GM21825 (cell line): ENCODE measurements at regions not wholly inside any gene's neighbourhood (a gene's known extent, or its start where the extent isn't known, plus 50 kb on each side); places are given as distances from the start of the nearest gene placed in this dataset.
"Not testable (repeated sequence)": the region's sequence is repeated elsewhere in the genome, so short reads cannot be mapped to it uniquely, and the experiment has no call there.

Source experiments
- ATAC-seq: cut with Tn5 transposase; IDR thresholded peaks from one replicate; pipeline ENCODE4 v1.9.1; 2021; ENCODE audit warnings: mild to moderate bottlenecking, moderate library complexity; ENCODE audit not compliant: unreplicated experiment

DNA sequence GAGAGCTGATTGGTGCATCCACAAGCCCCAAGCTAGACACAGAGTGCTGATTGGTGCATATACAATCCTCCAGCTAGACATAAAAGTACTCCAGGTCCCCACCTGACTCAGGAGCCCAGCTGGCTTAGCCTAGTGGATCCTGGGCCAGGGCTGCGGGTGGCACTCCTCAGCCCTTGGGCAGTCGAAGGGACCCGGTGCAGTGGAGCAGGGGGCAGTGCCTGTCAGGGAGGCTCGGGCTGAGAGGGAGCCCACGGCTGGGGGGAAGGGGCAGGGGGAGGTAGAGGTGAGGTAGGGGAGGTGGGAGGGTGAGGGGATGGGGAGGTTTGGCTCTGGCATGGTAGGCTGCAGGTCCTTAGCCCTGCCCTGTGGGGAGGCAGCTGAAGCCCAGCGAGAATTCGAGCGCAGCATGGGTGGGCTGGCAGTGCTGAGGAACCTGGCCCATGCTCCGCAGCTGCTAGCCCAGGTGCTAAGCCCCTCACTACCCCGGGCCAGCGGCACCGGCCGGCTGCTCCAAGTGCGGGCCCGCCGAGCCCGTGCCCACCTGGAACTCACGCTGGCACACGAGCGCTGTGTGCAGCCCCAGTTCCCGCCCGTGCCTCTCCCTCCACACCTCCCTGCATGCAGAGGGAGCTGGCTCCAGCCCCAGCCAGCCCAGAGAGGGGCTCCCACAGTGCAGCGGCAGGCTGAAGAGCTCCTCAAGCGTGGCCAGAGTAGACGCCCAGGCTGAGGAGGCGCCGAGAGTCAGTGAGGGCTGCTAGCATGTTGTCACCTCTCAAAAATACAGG is 742.8 kb downstream of the FAM181B start:
- ATAC-seq: no peak

DNA sequence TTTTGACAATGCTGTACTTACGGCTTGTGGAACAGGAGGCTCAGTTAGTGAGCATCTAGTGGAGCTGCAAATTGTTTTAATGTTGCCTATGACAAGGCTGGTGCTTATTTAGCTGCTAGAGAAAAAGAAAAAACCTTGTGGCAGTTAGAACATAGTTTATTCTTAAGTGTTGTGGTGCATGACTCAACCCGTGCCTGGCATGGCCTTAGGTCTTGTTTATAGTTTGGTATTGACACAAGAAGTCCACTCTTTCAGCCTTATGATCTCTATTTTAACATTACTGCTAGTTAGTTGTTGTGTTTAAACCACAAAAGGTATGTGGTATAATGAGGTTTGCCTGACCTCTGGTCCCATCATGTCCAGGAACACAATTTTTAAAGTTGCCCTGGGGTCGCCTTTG is 744.6 kb downstream of the FAM181B start:
- ATAC-seq: no peak

DNA sequence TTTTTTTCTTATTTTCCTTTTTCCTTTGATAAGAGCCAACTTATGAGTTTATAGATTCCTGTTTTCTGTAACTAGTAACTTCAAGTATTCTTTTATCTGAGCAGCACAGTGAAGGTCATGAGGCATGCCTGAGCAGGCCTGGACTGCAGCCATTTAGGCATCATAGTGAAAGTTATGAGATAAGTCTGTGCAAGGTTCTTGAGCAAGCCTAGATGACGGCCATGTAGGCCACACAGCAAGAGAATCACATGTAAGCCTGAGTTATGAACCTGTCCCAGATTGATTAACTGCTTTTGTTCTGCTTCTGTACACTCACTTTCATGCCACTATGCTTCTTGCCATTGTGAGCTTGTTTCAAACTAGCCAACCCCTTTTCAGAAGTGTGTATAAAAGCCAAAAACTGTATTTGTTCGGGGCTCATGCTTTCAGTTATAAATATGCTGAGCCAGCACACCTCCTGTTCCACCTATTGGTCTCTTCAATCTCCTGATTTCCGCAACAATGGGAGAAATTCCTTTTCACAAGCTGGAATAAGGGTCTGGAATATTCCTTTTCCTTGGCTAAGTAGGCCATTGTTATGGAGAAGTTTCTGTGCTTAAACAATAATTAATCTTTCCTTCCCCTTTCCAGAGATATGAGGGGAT is 745.7 kb downstream of the FAM181B start:
- ATAC-seq: no peak

DNA sequence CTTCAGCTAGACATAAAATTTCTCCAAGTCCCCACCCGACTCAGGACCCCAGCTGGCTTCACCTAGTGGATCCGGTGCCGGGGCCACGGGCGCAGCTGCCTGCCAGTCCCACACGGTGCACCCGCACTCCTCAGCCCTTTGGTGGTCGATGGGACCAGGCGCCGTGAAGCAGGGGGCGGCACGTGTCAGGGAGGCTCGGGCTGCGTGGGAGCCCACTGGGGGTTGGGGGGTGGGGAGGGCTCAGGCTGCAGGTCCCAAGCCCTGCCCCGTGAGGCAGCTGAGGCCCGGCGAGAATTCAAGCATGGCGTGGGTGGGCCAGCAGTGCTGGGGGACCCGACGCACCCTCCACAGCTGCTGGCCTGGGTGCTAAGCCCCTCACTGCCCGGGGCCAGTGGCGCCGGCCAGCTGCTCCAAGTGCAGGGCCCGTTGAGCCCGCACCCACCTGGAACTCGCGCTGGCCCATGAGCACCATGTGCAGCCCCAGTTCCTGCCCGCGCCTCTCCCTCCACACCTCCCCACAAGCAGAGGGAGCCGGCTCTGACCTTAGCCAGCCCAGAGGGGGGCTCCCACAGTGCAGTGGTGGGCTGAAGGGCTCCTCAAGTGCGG is 747.0 kb downstream of the FAM181B start:
- ATAC-seq: no peak

DNA sequence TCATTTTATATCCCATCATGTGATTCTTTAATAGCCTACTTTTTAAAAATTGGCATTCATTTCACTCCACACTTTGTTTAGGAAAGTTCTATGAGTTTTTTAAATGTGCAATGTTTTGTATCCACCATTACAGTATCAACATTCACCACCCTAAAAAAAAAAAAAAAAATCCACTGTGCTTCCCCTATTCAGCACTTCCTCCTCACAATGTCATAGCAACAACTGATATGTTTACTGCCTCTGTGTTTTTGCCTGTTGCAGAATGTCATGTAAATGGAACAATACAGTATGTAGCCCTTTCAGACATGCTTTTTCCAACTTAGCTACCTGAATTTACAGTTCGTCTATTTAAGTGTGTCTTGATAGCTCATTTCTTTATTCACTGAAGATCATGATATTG is 754.2 kb downstream of the FAM181B start:
- ATAC-seq: no peak

DNA sequence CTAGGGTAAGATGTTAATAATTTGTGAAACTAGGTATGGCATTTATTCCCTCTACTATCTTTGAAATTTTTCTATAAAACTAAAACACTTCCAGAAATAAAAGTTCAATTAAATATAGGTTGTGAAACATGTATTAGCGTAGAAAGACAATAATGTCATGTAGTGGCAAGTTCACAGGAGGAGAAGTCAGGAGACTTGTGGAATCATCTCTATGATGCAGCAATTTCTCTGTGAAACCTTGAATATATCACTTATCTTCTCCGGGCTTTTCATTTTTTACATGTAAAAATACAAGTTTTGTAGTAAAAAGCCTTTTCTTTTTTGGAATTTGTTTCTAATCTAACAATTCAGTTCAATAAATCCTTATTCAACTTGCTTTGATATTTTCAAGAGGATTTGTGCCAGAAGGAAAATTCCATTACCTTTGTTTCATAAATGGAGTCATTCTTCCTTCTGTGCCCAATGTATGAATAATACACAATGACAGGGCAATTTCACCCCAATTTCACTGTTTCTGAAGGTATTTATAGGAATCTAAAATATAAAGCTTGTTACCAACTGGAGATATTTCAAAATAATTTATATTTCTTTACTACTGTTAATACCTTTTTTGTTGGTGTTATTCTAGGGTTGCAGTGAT is 758.3 kb downstream of the FAM181B start:
- ATAC-seq: no peak

DNA sequence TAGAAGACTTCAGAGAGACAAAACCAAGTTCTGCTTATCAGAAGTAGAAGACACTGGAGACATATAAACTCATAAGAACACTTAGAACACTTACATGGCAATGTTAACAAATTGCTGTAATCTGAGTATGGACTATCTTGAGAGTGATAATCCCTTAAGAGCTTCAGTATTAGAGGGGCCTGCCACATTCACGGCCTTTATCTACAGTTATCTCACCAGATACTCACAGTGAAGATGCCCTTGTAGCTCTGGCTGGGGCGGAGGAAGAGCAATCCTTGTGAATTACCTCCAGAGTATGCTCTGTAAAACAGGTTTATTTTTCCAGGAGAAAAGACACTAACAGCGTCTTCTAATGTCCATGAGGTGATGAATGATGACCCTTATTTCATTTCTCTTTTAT is 762.8 kb downstream of the FAM181B start:
- ATAC-seq: no peak

DNA sequence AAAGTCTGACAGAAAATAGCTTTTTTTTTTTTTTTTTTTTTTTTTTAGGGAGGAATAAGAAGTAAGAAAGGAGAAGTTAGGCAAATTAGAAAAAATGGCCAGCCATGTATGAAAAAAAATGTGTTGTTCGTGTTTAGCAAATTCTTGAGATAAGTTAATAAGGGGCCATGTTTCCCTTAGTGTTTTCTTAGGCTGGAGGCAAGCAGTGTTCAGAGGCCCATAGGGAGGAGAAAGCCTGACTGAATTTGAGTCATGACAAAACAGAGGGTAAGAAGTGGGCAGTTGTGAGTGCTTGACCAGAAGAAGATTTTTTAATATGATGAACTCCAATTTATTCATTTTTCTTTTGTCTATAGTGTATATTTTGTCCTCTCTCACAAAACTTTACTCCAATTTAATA is 766.4 kb downstream of the FAM181B start:
- ATAC-seq: no peak

DNA sequence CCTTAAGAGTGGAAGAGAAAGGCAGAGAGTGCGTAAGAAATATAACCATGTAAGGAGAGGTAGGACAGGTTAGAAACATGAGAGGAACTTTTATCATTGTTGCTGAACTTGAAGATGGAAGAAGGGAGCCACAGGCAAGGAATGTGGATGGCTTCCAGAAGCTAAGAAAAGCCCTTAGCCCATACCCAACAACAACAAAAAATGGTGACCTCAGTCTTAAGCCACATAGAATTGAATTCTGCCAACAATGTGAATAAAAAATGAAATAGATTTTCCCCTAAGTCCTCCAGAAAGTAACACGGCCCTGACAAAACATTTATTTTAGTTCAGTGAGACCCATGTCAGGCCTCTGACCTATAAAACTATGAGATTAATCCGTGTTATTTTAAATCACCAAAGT is 767.3 kb downstream of the FAM181B start:
- ATAC-seq: no peak

DNA sequence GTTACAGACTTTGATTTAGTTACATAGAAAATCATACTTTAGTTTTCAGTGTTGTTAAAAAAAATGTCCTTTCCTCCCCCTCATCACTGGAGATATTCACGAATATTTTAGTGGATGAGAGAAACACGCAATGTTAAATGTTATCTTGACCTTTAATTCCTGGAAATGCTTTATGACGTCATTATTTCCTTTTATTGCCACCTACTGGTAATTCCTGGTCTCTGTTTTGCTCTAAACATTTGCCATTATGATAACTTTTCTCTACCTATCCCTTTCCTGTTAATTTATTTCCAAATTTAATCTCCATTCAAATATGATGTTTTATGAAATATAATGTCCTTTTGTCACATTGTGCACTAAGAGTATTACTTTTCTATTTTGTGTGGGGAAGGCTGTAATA is 770.6 kb downstream of the FAM181B start:
- ATAC-seq: no peak

DNA sequence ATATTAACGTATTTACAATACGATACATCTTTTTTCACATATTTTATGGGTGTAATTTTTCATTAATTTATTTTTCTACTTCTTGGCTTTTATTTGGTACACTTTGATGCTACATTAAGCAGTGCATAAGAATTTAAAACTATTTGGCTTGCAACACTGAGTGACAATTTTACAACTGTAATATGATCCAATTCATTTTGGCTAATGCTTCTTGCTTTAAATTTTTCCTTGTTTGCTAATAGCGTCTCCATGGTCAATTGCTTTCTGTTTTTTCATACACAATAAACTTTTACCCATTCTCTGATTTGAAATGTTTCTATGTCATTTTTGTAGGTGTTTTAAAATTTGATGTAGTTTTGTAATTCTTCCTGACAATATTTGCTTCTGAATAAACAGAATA is 773.2 kb downstream of the FAM181B start:
- no peak for ATAC-seq

DNA sequence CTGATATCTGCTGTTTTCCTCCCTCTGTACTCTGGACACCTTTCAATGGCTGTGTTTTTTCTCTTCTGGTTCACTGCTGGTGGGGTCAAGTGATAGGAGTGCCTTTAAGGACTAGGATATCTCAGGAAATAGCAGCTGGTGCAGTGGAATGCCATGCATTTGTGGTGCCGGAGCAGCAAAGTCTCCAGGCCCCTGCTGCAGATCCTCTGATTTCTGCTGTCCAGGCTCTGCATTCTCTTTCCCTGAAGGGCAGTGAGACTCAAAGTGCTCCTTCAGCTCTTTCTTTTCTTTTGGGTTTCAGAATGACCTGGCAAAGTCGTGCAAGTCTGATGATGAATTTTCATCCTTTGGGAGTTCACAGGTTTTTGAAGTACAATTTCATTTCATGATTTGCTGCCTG is 774.3 kb downstream of the FAM181B start:
- no peak for ATAC-seq

DNA sequence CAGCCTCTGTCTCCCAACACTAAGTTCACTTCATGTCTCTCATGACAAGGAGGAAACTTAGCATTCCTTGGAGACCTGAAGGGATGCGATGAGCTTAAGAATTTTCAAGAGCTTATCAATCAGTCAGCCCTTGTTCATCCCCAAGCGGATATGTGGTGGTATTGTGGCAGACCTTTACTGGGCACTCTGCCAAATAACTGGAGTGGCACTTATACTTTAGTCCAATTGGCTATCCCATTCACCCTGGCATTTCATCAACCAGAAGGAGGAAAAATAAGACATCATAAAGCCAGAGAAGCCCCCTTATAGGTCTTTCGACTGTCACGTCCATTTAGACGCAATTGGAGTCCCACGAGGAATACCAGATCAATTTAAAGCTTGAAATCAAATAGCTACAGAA is 779.4 kb downstream of the FAM181B start:
- ATAC-seq: not testable (repeated sequence)

DNA sequence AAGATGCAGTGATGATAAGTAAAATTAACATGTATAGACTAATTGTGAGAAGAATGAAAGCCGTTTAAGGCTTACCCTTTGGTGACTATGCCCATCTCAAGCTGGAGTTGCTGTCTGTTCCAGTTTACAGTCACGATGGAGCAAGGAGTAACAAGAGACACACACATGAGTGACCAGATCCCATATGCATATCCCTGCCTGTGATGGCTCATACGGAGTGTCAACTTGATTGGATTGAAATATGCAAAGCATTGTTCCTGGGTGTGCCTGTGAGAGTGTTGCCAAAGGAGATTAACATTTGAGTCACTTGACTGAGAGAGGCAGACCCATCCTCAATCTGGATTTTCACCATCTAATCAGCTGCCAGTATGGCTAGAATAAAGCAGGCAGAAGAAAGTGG is 786.8 kb downstream of the FAM181B start:
- no peak for ATAC-seq

DNA sequence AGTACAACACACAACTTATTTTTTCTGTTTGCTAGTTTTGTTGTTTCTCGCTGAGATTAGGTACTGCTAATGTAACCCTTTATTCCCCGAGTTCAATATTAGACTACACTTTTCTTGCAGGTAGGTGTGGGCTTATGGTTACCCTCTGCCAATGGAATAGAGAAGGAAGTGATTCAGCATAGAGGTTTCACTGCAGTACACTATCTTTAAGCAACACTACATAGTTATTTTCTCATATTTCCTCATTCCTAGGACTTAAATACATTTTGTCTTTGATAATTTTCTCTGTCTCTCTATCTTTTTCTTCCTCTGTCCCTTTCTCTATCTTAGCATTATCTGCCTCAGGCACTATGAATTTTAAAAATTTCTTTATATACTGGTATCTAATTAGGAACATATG is 791.0 kb downstream of the FAM181B start:
- ATAC-seq: no peak

DNA sequence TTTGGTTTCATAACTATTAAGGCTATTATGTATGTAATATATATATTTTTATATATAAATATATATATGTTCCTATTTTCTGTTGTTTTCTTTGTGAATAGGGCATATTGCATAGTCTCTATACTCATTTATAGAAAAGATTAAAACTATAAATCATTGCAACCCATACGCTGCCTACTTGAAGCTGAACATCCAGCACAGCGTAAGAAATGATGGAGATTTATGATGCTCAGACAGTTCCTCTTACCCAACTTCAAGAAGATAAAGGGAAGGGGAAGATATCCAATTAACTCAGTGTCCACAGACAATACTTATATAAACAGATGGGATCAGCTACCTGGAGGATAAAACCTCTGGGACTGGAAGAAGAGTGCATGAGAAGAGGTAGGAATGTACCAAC is 791.7 kb downstream of the FAM181B start:
- ATAC-seq: no peak

DNA sequence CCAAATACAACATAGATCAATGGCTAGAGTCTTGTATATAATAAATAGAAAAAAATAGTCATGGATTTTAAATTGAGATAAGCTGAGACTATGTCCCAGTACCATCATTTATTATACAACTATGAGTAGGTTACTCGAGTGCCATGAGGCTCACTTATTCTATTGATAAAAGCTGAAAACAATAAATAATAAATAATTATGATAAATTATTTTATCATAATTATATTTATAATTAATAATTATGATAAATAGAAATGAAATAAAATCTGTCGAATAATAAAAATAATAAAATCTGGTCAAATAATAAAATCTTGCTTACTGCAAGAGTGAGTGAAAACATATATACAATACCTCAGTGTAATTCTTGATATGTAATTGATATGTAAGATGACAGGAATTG is 801.4 kb downstream of the FAM181B start:
- no peak for ATAC-seq

DNA sequence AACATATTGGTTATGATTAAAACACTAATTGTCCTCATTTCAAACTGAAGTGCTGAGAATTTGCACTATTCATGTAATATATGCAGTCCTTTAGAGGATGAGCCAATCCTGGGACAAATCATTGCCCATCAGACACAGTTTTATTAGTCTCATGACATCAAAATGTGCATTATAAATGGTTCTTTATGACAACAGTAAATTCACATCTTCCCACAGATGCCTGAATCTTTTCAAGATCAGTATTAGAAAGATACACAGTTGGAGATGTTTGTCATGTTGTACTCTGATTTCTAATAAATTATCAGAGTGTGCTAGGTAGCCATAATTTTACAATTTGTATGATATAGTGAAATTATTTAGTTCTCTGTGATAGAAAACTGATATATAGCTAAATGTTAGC is 813.5 kb downstream of the FAM181B start:
- ATAC-seq: no peak

DNA sequence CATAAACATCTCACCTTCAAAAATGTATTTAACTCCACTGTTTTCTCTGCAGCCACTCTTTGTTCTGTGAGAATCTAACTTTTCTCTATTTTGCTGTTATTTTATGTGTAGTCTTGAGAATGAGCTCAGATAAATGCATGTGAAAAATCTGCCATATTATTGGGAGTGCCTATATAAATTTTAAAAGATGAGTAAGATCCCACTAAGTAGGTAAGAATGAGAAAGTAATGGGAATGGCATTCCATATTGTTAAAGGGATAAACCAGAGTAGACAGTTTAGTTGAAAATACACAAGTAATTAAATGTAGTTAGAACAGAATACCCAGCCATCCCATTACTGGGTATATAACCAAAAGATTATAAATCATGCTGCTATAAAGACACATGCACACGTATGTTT is 817.2 kb downstream of the FAM181B start:
- ATAC-seq: no peak

DNA sequence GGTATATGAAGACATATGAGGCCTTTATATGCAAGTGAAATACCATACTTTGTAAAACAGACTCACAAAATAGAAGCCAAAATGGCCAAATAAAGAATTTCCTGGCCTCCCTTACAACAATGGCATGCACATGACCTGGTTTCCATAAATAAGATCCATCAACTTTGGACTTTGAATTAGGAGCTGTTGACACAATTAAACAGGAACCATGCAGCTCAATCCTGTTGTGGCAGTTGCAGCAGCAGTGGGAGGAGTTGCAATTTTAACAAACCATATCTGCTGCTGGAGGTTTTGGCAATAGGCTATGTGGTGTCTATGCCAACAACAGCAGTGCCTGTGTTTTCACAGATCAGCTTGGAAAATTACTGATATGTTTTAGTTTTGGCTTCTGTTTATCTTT is 818.6 kb downstream of the FAM181B start:
- no peak for ATAC-seq

DNA sequence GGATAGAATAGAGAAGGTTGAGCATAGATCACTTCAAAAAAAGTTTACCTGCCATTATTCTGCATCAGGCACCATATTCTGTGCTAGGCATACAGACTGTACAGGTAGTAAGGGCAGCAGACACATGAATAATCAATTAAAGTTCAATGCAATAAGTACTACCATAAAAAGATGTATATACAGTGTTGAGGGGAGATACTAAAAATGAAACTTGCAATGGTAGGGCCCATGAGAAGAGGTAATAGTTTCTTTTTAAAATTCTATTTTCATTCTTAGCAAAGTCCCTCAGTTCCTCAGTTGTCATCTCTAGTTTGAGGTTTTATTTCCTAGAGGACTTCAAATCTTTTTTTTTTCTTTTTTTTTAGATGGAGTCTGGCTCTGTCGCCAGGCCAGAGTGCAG is 819.9 kb downstream of the FAM181B start:
- no peak for ATAC-seq

DNA sequence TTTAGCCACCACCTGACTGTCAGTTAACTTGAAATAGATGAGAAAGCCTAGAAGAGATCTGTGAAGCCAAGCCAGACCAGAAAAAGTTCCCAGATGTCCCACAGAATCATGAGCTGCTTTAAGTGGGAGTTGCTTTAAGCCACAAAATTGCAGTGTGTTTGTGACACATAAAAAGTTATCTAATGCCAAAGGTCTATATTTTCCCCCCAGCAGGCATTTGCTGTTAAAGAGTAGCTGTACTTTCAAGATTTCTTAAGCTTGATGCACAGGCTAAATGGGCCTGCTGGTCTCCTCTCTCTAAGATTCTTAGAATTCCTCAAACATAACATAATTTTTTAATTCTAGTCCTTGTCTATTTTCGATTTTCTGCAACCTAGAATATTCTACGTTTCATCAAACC is 825.7 kb downstream of the FAM181B start:
- no peak for ATAC-seq
